BJ (cell line): ENCODE measurements at regions not wholly inside any gene's neighbourhood (a gene's known extent, or its start where the extent isn't known, plus 50 kb on each side); places are given as distances from the start of the nearest gene placed in this dataset.
A peak's percentile ranks its signal among the peaks of the same experiment; 100 is the strongest.

Experiments used
- CTCF ChIA-PET: fragments of 350-600 bp; formaldehyde crosslinking; extraction: SDS; loops from one replicate; lab custom pipeline; 2021; ENCODE audit warnings: antibody characterized with exemption, inconsistent platforms; lab: Yijun Ruan, JAX
- POLR2A ChIA-PET: fragments of 300-600 bp; sonication (Branson Sonifier 250); formaldehyde crosslinking; extraction: SDS; loops from one replicate; lab custom pipeline; 2021; ENCODE audit warnings: antibody characterized with exemption; lab: Charles Lee
- DNase-seq: peaks from one replicate; pipeline ENCODE4 v3.0.0-alpha.2; 2011; ENCODE audit warnings: low read depth
- H3K27me3 ChIP-seq: 2 replicates; pipeline ENCODE4 v1.6.0; 2011; ENCODE audit warnings: low read length; ENCODE audit not compliant: control insufficient read depth, insufficient read depth
- H3K36me3 ChIP-seq: 2 replicates; pipeline ENCODE4 v1.5.1; 2011; ENCODE audit warnings: low read length; ENCODE audit not compliant: control insufficient read depth, insufficient read depth
- H3K4me3 ChIP-seq: 2 replicates; pipeline ENCODE4 v1.5.1; 2011; ENCODE audit warnings: low read depth, mild to moderate bottlenecking, control low read depth, low read length
- TF ChIP-seq, protein P1 (sequence below): IDR thresholded peaks from 2 replicates; pipeline ENCODE4 v1.5.1; 2011; ENCODE audit warnings: low read depth, mild to moderate bottlenecking, control low read depth, inconsistent platforms, low read length, moderate library complexity; ENCODE audit not compliant: insufficient read depth

GRCh38 chr6:109308018-109308492, 74.2 kb downstream of the CD164 start:
- TF ChIP-seq, protein P1, sequence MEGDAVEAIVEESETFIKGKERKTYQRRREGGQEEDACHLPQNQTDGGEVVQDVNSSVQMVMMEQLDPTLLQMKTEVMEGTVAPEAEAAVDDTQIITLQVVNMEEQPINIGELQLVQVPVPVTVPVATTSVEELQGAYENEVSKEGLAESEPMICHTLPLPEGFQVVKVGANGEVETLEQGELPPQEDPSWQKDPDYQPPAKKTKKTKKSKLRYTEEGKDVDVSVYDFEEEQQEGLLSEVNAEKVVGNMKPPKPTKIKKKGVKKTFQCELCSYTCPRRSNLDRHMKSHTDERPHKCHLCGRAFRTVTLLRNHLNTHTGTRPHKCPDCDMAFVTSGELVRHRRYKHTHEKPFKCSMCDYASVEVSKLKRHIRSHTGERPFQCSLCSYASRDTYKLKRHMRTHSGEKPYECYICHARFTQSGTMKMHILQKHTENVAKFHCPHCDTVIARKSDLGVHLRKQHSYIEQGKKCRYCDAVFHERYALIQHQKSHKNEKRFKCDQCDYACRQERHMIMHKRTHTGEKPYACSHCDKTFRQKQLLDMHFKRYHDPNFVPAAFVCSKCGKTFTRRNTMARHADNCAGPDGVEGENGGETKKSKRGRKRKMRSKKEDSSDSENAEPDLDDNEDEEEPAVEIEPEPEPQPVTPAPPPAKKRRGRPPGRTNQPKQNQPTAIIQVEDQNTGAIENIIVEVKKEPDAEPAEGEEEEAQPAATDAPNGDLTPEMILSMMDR: no peak
- H3K27me3 ChIP-seq: no peaks in the 10 kb centered on the region; the same call in 1 of the 2 replicates
- peak; percentile 7 for DNase-seq
- H3K4me3 ChIP-seq: no peak overlapping the region
- H3K36me3 ChIP-seq: no peaks in the 10 kb centered on the region
- ChIA-PET CTCF (no interaction called here), POLR2A (no interaction called here)

DNA sequence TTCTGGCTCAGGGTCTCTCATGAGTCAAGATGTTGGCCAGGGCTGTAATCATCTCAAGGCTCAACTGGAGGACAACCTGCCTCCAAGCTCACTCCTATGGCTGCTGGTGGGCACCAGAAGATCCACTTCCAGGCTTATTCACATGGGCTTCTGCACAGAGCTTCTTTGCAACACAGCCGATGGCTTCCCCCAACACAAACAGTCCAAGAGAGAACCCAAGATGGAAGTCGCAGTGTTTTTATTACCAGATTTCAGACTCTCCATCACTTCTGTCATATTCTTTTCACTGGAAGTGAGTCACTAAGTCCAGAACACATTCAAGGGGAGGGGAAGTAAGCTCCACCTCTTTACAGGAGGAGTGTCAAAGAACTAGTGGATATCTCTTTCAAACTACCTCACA, 75.5 kb downstream of the CD164 start:
- TF ChIP-seq, protein P1: no peak
- CTCF ChIA-PET: interaction anchor here (0.9 to 1.0 kb wide), 3 partner anchors 9 to 13 kb away, joined by 3 read pairs; no protein-coding TSS in a partner anchor
- POLR2A ChIA-PET: no interaction called here
- Histone ChIP-seq H3K27me3 (no peaks in the 10 kb centered on the region; the same call in 1 of the 2 replicates), H3K36me3 (no peaks in the 10 kb centered on the region), H3K4me3 (no peak overlapping the region)
- DNase-seq: no peak

- Histone ChIP-seq H3K36me3 (no peaks in the 10 kb centered on the region), H3K27me3 (peaks cover 2% of the 10 kb centered on the region; the same call in 1 of the 2 replicates), H3K4me3 (no peak overlapping the region)
- ChIA-PET POLR2A (no interaction called here), CTCF (interaction anchor here (0.6 to 0.9 kb wide), 2 partner anchors 19 to 1166 kb away, joined by 3 read pairs; no protein-coding TSS in a partner anchor)
- TF ChIP-seq, protein P1: no peak
- no peak for DNase-seq
Measured at GRCh38 chr6:109305028-109305427, 77.2 kb downstream of the CD164 start.

- ChIA-PET POLR2A (no interaction called here), CTCF (interaction anchor here (0.6 to 1.3 kb wide), 3 partner anchors 13 to 1165 kb away, joined by 3 read pairs; no protein-coding TSS in a partner anchor)
- no peak overlapping the region for H3K4me3 ChIP-seq
- TF ChIP-seq, protein P1: no peak
- DNase-seq: no peak
- no peaks in the 10 kb centered on the region for H3K36me3 ChIP-seq
- H3K27me3 ChIP-seq: peaks cover 2% of the 10 kb centered on the region; the same call in 1 of the 2 replicates
Measured at GRCh38 chr6:109304284-109305015, 77.8 kb downstream of the CD164 start.

GRCh38 chr6:109303640-109304283, 78.5 kb downstream of the CD164 start:
- TF ChIP-seq, protein P1: no peak
- no peaks in the 10 kb centered on the region for H3K36me3 ChIP-seq
- H3K27me3 ChIP-seq: peaks cover 2% of the 10 kb centered on the region; the same call in 1 of the 2 replicates
- H3K4me3 ChIP-seq: no peak overlapping the region
- ChIA-PET POLR2A (no interaction called here), CTCF (interaction anchor here (1.3 kb wide), 1 partner anchor 13 kb away, joined by 3 read pairs; no protein-coding TSS in a partner anchor)
- no peak for DNase-seq
